Body of pancreas (tissue), 4 donors: ENCODE measurements at regions not wholly inside any gene's neighbourhood (a gene's known extent, or its start where the extent isn't known, plus 50 kb on each side); places are given as distances from the start of the nearest gene placed in this dataset.

Experiments
- CTCF ChIP-seq, 7 experiments: fragments of 450-650 bp in 4 of 7; fragments of 200-600 bp in 3 of 7; sonication (generic) in 3 of 7; IDR thresholded peaks; one replicate each; pipeline ENCODE4 v1.5.1; 2016 to 2019; ENCODE audit warnings: antibody characterized with exemption in 7 of 7
- POLR2A ChIP-seq, 3 donors: fragments of 450-650 bp; IDR thresholded peaks; one replicate each; pipeline ENCODE4 v1.6.1; 2016; ENCODE audit warnings: antibody characterized with exemption in 3 of 3, mild to moderate bottlenecking in 2 of 3

DNA sequence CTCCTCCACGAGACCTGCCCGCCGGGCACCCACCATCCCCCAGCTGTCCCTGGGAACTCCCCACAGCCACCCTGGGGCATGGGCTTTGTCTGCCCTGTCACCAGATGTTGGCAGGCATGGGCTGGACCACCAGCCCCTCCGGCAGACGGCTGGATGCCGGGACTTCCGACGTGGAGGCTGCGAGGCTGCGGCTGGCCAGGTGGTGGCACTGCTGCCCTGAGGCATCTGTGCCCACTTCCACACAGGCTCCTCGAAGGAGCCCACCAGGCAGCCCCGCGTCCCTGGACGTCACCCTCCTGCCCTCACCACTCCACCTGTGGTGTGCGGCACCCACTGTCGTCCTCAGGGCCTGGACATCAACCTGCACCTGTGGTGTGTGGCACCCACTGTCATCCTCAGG, 319.9 kb upstream of the SALL3 start:
- TF ChIP-seq POLR2A (IDR thresholded peaks at IDR 0.05): no peak
- peak; percentile 45 to 62 (median 52) for TF ChIP-seq CTCF (IDR thresholded peaks at IDR 0.05)
